NCI-H2081 (cell line): ENCODE measurements at regions not wholly inside any gene's neighbourhood (a gene's known extent, or its start where the extent isn't known, plus 50 kb on each side); places are given as distances from the start of the nearest gene placed in this dataset.

Source experiments
- DNase-seq, 2 experiments: peaks; one replicate each; lab custom pipeline; 2025; lab: John Stamatoyannopoulos, UW

DNA sequence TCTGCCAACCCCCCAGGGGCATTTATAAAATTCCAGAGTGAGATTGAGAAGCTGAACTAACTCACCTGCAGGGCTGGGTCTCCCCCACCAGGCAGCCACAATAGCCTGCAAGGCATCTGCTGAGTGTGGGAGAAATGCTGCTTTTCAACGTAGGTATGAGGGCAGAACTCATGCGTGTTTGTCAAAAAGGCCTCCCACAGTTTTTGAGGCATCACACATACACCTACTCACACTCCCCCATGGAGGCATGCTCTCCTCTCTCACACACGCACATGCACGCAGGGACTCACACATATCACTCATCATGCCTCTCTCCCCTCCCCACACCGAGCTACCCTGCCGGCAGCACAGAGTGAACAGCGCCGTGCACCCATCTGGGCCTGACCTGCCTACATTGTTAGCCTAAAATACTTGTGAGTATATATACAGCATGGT lies 390.5 kb downstream of the FGF9 start:
- peak; percentile 77 to 89 for DNase-seq

DNA sequence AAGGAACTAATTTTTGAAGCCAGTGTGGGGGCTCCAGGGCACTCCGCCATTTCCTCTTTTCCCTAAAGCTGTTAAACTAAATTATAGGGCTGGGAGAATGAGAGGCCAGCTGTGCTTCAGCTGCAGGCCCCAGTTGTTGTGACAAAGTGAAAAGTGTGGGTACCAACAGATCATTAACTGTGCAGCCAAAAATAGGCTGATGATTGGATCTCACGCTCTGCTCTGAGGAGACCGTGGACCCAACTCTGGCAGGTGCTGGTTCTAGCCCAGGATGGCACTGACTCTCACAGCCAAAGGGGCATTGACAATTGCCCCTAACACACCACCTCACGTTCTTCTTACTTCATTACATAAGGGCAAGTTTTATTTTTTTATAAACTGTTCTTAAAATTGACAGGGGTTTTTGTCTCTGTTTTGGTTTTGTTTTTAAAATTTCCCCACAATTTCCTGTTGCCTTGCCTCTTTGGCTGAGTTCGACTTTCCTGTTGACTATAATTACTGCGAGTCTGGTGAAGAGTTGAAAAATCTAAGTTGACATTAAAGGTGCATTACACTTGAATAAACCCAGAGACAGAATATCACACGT lies 391.0 kb downstream of the FGF9 start:
- DNase-seq: peak; percentile 77 to 89

DNA sequence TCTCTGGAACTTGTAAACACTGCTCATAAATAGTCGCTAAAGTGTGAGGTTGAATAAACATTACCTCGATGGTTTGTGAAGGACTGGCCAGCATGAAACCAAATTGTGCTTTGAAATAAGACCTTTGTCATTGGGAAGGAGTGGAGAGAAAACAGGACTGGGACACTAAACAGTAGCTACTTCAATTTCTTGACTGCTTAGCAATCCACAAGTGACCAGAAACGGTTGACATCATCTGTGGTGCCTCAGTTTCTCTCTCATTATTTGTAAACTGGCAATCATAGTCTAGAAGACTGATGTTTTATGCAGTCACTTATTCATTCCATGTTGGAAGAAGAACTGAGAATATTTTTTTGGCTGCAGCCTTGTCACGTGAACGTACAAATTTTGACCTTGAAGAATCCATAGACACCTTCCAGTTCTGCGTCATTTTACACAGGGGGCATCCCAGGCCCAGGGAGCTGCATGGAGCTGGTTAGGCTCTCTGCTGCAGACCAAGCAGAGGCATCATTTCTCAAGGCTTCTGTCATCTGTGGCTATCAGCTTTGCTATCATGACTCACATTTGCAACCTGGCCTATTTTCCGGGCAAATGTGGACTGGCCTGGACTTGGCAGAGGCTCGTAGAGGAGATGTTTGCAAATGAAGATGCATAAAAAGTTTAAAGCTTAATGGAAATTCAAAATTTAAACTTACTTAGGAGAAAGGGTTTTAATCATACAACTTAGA lies 391.8 kb downstream of the FGF9 start:
- DNase-seq: no peak

DNA sequence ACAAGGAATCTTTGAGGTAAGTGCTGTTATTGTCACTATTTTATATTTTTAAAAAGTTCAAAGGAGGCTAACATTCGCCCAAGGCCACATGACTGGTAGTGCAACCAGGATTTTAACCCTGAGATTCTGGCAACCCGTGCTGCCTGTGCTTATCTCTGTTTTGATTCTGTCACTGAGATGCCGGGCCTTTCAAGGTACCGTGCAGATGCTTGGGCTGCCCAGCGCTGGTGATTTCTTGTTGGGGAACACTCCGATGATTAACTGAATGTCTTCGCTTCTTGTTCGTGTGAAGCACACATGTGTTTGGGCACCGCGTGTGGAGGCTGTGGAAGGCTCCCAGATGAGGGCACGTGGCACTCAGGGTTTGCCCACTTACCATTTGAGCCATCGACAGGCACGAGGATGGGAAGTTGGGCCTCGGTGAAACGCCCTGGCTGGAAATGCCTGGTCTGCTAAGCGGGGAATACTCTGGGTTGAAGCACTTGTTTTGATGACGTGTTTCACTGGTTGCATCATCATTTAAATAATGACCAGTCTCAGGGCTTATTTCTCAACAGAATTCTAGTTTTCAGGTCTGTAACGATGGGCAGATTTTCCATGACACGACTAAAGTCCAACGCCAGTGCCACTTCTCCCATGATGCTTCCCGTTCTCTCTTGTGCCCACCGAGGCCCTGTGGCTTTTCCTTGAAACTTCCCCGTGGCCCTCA lies 392.7 kb downstream of the FGF9 start:
- DNase-seq: no peak

DNA sequence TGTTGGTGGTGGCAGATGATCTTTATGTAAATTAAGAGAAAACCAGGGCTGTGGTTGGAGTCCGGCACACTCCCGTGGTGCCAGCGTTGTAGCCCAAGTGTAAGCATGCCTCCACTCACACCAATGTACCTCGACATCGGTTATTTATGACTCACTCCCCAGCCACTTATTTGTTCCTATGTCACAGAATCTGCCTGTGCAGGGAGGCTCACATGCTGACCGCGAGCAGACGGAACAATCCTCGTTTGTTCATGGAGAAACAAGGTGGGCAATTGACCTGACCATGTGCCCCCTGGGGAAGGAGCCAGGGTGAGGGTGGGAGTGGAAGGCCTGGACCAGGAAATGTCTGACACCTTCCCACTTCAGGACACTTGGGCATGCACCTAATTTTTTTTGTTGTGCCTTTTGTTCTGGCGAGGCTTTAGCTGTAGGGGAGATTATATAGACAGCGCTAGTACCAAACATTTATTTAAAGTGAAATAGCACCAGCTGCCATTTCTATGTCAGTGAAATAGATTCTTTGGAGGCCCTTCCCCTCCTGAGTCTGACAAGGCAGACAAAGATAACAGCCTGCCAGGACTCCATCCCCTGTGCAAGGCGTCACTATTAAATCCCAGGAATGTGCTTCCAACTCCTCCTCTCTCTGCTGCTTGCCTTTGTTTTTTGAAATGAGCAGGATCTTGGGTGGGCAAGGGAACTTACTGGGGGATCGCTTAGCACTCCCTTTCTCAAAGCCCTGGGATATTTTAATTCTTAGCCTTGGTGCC lies 394.2 kb downstream of the FGF9 start:
- DNase-seq: no peak

DNA sequence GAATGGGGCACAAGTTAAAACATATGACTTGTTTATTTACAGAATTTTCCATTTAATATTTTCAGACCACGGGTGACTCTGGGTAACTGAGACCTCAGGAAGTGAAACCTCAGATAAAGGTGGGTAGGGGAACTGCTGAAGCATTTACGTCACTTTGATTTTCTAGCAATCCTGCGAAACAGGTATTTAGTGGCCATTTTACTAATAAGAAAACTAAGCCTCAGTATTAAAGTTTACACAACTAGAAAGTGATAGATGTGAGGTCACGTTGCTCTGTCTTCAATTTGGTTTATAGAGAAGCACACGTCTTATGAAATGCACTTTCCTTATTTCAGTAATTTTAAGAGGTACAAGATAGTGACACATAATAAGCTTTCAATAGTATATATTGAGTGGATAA lies 402.8 kb downstream of the FGF9 start:
- no peak for DNase-seq

DNA sequence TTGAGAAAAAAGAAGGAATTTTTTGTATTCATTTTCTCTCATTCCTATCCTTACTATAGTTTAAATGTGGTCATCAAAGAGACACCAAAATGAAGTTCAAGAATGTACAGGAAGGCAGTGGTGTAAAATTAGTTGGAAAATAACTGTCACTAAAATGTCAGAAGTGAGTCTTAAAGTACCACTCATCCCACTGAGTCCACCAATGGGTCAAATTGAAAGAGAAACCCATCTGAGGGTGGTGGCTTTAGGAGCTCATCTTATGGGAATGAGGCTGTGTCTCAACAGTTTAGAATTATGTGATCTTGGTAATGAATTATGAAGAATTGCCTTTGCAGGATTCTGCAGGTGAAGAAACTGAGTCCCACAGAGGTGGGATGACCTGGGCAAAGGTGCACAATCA lies 403.5 kb downstream of the FGF9 start:
- no peak for DNase-seq

DNA sequence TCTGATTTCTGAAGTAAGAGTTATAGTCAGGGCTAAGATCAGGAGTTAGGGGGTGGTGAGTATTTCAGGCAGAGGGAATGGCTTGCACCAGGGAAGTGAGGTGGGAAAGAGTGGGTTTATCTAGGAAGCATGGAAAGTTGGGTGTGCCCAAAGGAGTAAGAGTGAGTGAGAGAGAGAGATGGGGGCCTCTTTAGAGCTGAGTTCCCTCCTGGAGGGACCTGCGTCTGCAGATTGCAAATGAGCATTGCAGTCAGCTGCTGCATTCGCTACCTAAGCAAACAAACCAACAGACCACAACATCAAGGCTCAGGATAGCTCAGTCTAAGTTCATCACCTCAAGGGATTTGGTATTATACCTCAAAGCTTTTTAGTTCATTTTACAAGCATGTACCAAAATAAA lies 405.8 kb downstream of the FGF9 start:
- peak in 1 of 2 experiments; percentile 28 for DNase-seq

DNA sequence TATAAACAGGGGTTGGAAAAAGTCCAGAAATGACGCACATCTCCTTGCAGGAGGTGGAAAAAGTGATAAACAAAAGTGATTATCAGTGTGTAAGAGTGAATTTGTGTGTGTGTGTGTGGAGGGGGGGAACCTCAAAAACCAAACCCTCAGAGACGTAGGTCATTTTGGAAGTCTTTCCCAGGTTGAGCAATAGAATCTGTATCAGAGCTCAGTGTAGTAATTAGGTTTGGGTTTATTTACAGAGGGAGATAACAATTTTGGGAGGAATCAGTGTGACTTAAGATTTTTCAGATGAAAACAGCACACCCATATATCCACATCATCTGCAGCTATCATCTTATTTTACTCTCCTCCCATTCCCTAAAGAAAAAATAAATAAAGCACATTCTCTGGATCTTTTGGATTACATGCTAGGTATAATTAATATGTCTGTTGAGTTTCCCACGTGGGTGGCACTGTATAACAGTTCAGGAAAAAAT lies 406.4 kb downstream of the FGF9 start:
- peak in 1 of 2 experiments; percentile 34 for DNase-seq

DNA sequence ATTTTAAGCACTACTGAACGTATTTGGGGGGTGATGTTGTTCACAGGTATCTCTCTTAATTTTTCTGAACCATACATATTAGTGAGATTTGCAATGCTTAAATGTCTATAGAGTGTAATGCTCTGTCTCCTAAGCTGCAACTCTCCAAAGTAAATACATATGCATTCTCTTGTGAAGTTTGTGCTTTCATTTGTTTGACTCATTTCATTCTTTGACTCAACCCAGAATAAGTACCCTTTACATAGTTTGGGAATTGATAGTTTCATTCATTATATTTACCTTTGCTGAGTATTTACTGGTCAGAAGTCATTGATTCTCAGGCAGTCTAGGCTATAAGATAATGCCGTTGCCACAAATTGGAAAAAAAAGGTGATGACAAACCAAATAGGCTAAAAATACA lies 406.9 kb downstream of the FGF9 start:
- no peak for DNase-seq

DNA sequence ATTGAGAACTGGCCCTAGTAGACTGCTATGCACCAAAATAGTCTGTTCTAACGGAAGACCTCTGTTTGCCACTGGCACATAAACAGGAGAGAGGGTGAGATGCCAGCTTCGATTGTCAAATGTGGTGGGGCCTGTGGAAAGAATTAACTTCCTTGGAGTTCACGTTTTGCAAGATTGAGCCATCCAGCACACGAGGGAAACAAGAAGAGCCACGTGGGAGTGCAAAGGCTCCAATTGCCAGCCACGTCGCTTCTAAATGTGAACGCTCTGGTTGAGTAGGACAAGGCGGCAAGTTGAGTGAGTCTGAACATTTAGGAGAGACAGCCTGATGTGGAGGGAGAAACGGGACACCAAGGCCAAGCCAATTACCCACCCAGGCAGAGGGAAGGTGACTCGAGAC lies 409.1 kb downstream of the FGF9 start:
- DNase-seq: no peak

DNA sequence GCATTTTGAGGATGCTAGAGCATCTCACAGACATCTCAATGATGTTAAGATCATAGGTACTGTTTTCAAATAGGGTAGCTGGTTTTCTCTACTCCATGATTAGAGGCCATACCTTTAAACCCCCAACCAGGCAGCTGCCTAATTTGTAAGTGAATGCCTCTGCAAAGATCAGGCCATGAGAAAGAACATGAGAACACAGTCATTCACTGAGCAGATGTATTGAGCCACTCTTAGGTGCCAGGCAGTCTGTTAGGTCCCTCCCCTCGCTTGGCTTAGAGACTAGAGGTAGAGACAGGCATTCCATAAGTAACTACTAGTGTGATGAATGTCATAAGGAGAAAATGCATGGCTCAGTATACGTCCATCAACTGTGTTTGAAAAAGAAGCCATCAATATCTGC lies 410.0 kb downstream of the FGF9 start:
- no peak for DNase-seq

DNA sequence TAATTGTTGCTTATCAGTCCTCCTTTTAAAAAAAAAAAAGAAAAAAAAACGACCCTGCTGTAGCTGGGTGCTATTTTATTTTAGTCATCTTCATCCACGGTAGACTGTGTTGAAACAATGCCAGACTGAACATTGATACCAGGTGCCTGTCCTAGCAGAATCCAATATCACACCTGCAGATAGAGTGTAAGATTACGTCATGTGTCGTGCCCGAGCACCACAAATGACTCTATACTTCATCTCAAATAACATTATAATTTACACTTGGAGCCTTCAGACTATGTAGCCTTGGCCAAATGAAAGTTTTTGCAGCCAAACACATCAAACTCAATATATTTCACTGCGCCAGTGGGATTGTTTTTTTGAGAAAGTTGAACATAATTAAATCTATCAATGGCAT lies 410.6 kb downstream of the FGF9 start:
- peak in 1 of 2 experiments; percentile 47 for DNase-seq

DNA sequence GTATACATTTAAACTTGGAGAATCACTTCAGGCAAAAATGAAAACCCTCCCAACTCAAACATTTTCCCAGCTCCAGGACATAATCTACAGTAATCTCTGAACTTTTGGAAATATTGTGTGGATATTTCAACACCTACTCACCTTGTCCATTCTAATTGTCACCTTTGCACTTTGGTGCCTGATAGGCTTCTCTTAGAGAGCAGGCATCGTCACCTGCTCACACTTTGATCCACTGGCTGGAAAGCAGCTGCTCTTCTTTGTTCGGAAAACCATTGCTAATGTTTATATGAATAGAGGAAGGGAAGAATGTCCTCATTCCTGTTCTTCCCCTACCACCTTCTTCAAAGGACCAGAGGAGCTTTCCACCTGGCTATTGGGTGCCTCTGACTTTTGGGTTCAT lies 411.2 kb downstream of the FGF9 start:
- DNase-seq: no peak

DNA sequence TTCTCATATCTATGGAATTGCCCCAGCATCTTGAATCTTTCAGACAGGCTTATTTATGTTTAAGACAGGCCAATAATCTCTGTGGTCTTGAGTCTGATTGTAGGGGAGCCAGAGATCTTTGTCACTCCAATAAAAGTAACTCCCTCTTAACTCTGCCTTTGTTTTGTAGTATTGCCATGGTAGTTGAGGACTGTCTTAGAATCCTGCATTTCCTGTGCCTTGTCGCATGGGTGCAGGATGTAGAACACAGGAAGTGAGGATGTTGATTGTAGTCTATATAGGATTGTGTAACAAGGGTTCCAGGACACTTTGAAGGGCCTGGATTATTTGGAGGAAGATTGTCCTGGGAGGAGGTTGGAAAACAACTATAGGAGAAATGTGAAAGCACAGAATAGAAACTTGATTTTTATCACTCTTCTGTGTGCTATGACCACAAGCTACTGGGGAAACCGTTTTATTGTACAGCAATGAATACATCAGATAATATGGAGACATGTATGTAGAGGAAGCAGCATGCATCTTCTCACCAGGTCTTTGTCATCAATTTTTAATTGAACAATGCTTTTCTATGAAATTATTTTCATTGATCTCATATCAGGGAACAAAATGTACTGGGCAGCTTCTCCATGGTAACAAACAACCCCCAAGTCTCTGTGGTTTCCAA lies 411.7 kb downstream of the FGF9 start:
- no peak for DNase-seq

DNA sequence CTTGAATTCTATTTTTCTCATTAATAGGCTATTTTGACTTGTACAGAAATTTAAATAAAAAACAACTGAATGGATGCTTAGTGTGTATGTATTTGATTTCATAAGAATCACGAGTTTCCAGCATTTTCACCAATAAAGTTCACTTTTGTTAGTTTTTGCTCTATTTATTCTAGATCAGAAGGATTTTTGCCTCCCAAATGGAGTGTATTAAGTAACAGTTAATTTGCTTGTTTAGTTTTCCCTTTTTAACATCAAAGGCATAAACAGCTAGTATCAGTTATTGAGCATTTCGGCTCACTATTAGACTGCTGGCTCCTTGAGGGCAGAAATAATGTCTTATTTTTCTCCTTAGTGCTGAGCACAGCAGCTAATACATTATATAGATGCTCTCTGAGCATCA lies 414.1 kb downstream of the FGF9 start:
- DNase-seq: no peak

DNA sequence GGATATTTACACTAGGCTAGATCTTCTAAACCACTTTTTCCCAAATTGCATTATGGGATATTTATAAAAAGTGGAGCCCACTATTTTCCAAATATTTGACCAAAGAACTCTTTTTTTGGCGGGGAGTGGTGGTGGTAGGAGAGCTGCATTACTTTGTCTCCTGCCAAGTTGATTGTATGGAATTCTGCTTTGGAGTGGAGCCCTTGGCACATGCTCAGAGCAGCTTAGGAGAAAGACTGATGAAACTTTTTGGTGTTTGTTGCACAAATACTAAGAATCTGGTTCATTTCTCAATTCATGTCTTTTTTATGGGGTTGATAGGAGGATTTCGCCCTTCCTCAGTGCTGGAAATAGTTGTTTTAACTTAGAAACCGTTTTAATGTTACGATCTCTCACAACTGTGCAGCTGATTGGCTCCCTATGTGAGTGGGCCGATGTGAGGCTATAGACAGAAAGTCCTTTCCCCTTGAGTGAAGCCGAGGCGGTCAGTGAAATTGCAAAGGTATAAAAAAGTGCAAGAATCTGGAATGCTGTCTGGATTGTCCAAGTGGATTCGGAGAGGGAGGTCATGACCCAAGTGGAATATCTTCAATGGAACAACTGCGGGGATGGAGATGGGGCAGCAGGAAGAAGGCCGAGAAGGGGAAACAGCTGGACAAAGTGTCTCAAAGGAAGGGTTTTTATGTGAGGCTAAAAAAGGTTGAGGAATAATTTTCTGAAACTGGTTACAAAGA lies 415.9 kb downstream of the FGF9 start:
- no peak for DNase-seq

DNA sequence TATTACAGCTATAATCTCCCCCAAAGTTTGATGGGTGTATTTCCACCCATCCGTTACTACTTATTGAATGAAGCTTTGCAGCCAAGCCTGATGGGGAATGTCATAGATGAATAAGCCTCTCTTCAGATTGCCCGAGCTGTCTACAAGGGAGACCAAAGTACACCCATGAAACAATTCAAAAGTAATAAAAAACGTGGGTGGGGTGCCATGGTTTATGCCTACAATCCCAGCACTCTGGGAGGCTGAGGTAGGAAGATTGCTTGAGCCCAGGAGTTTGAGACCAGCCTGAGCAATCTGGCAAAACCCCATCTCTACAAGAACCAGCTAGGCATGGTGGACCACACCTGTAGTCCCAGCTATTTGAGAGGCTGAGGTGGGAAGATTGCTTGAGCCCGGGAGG lies 419.2 kb downstream of the FGF9 start:
- DNase-seq: no peak

DNA sequence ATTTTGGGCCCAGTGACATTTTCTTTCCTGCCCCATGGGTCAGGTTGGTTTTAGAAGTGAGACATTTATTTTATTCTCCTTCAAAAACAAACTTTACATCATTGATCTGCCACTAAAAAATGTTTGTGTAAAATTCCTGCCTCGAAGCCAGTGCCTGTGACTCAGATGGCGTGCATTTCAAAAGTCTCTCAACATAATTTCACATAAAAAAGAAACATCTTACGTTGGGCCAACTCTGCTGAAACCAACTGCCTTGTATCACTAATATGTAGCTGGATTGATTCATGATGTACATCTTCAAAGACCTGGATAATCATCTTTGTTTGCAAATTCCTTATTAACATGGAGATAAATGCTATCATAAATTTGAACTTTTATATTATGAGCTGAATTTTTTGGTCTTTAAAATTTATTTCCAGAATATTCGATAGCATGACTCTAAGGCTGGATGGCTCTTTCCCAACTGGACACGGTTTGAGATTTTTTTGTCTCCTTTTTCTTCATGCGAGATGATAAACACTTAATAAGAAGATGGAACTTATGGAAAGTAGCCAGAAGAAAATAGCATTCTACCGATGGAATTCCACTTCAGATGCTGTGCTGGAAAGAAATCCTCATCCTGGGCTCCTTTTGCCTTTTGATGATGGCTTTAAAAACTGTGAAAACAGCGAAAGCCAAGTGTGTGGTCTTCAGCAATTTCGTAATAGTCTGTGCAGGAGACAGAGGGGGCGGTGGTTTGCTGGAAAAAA lies 420.5 kb downstream of the FGF9 start:
- no peak for DNase-seq

DNA sequence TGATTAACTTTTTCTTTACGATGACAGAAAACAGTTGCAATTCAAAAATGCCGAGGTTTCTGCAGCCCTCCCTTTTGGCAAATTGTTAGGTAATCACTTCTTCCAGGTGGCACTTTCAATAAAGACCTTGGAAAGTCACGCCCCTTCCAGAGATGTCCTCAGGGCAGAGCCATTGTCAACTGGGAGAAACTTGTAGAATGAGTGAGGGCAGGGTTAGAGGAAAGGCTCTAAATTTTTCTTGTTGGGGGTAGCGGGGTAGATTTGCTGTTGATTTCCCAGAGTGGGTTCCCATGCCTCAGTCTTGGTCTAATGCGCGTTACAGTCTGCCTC lies 421.1 kb downstream of the FGF9 start:
- DNase-seq: no peak
